ENCODE measurements at regions not wholly inside any gene's neighbourhood (a gene's known extent, or its start where the extent isn't known, plus 50 kb on each side); places are given as distances from the start of the nearest gene placed in this dataset.

DNA sequence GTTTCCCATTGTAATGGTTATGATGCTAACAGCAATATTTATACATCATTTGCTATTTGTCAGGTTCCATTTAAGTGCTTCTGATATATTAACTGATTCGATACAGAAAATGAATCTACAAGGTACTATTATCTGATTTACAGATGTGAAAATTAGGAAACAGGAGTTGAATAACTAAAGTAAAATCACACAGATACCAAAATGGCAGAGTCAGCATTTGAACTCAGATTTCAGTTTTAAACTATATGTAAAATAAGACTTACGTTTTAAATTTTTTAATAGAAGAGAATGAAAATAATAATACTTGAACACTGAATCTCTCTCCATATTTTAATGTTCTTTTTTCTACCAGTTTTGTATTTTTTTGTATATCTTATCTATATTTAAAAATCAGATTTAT is 313.2 kb downstream of the MDFIC start:
- TF ChIP-seq, protein P1, sequence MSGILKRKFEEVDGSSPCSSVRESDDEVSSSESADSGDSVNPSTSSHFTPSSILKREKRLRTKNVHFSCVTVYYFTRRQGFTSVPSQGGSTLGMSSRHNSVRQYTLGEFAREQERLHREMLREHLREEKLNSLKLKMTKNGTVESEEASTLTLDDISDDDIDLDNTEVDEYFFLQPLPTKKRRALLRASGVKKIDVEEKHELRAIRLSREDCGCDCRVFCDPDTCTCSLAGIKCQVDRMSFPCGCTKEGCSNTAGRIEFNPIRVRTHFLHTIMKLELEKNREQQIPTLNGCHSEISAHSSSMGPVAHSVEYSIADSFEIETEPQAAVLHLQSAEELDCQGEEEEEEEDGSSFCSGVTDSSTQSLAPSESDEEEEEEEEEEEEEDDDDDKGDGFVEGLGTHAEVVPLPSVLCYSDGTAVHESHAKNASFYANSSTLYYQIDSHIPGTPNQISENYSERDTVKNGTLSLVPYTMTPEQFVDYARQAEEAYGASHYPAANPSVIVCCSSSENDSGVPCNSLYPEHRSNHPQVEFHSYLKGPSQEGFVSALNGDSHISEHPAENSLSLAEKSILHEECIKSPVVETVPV (CRISPR knock-in tag; IDR thresholded peaks at IDR 0.05), result no peak
- no peak for TF ChIP-seq ISL1 (CRISPR knock-in tag; IDR thresholded peaks at IDR 0.05)
- no peak for TF ChIP-seq ZC3H10 (CRISPR knock-in tag; IDR thresholded peaks at IDR 0.05)
- TF ChIP-seq, protein P2, sequence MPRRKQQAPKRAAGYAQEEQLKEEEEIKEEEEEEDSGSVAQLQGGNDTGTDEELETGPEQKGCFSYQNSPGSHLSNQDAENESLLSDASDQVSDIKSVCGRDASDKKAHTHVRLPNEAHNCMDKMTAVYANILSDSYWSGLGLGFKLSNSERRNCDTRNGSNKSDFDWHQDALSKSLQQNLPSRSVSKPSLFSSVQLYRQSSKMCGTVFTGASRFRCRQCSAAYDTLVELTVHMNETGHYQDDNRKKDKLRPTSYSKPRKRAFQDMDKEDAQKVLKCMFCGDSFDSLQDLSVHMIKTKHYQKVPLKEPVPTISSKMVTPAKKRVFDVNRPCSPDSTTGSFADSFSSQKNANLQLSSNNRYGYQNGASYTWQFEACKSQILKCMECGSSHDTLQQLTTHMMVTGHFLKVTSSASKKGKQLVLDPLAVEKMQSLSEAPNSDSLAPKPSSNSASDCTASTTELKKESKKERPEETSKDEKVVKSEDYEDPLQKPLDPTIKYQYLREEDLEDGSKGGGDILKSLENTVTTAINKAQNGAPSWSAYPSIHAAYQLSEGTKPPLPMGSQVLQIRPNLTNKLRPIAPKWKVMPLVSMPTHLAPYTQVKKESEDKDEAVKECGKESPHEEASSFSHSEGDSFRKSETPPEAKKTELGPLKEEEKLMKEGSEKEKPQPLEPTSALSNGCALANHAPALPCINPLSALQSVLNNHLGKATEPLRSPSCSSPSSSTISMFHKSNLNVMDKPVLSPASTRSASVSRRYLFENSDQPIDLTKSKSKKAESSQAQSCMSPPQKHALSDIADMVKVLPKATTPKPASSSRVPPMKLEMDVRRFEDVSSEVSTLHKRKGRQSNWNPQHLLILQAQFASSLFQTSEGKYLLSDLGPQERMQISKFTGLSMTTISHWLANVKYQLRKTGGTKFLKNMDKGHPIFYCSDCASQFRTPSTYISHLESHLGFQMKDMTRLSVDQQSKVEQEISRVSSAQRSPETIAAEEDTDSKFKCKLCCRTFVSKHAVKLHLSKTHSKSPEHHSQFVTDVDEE (CRISPR knock-in tag; IDR thresholded peaks at IDR 0.05), result no peak
- TF ChIP-seq, protein P3, sequence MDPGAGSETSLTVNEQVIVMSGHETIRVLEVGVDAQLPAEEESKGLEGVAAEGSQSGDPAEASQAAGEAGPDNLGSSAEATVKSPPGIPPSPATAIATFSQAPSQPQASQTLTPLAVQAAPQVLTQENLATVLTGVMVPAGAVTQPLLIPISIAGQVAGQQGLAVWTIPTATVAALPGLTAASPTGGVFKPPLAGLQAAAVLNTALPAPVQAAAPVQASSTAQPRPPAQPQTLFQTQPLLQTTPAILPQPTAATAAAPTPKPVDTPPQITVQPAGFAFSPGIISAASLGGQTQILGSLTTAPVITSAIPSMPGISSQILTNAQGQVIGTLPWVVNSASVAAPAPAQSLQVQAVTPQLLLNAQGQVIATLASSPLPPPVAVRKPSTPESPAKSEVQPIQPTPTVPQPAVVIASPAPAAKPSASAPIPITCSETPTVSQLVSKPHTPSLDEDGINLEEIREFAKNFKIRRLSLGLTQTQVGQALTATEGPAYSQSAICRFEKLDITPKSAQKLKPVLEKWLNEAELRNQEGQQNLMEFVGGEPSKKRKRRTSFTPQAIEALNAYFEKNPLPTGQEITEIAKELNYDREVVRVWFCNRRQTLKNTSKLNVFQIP (CRISPR knock-in tag; IDR thresholded peaks at IDR 0.05; ENCODE audit: borderline replicate concordance, low read depth), result no peak
- no peak for TF ChIP-seq ZNF565 (CRISPR knock-in tag; conservative IDR thresholded peaks at IDR 0.05; ENCODE audit: low read depth)
- no peak for TF ChIP-seq CSDC2 (CRISPR knock-in tag; IDR thresholded peaks at IDR 0.05)
- no peak for TF ChIP-seq ZNF8 (CRISPR knock-in tag; IDR thresholded peaks at IDR 0.05)
- no peak for TF ChIP-seq RARB (CRISPR knock-in tag; IDR thresholded peaks at IDR 0.05)
- no peak for TF ChIP-seq SNAI2 (CRISPR knock-in tag; IDR thresholded peaks at IDR 0.05)
- no peak for TF ChIP-seq OSR1 (CRISPR knock-in tag; IDR thresholded peaks at IDR 0.05)
- no peak for TF ChIP-seq ESRRG (CRISPR knock-in tag; IDR thresholded peaks at IDR 0.05)
- TF ChIP-seq TOX (CRISPR knock-in tag; IDR thresholded peaks at IDR 0.05; ENCODE audit: borderline replicate concordance), result no peak
- ATAC-seq, result no peak

DNA sequence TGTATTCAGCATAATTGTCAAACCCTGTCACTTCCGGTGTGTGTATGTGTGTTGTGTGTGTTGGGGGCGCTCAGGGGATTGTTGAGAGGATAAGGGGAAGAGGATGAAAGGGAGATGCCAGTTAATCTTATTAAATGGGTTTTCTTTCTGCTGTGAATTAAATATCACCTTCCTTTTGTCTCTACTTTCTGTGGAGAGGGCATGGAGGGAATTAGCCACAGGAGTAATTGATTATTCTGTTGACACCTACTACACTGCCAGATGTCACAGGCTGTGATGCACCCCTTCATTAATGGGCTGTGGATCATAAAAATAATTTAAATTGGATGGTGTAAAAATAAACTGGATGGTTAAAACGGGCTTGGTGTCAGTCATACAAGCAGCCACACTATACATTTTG is 311.9 kb downstream of the MDFIC start:
- TF ChIP-seq, protein P1 (CRISPR knock-in tag; IDR thresholded peaks at IDR 0.05), result no peak
- TF ChIP-seq ZFP30 (CRISPR knock-in tag; IDR thresholded peaks at IDR 0.05) (no peak), RARB (CRISPR knock-in tag; IDR thresholded peaks at IDR 0.05) (no peak), GLIS3 (CRISPR knock-in tag; IDR thresholded peaks at IDR 0.05) (no peak), ZC3H10 (CRISPR knock-in tag; IDR thresholded peaks at IDR 0.05) (no peak), TCF4 (CRISPR knock-in tag; IDR thresholded peaks at IDR 0.05; ENCODE audit: borderline replicate concordance) (no peak), ZNF8 (CRISPR knock-in tag; IDR thresholded peaks at IDR 0.05) (no peak), ZNF565 (CRISPR knock-in tag; conservative IDR thresholded peaks at IDR 0.05; ENCODE audit: low read depth) (no peak), ZFP3 (CRISPR knock-in tag; IDR thresholded peaks at IDR 0.05) (no peak), ISL1 (CRISPR knock-in tag; IDR thresholded peaks at IDR 0.05) (no peak), TOX (CRISPR knock-in tag; IDR thresholded peaks at IDR 0.05; ENCODE audit: borderline replicate concordance) (no peak), CSDC2 (CRISPR knock-in tag; IDR thresholded peaks at IDR 0.05) (no peak), ESRRG (CRISPR knock-in tag; IDR thresholded peaks at IDR 0.05) (no peak), SNAI2 (CRISPR knock-in tag; IDR thresholded peaks at IDR 0.05) (no peak), PPARA (CRISPR knock-in tag; IDR thresholded peaks at IDR 0.05; ENCODE audit: borderline replicate concordance) (no peak)
- TF ChIP-seq, protein P2 (CRISPR knock-in tag; IDR thresholded peaks at IDR 0.05), result no peak
- TF ChIP-seq, protein P4, sequence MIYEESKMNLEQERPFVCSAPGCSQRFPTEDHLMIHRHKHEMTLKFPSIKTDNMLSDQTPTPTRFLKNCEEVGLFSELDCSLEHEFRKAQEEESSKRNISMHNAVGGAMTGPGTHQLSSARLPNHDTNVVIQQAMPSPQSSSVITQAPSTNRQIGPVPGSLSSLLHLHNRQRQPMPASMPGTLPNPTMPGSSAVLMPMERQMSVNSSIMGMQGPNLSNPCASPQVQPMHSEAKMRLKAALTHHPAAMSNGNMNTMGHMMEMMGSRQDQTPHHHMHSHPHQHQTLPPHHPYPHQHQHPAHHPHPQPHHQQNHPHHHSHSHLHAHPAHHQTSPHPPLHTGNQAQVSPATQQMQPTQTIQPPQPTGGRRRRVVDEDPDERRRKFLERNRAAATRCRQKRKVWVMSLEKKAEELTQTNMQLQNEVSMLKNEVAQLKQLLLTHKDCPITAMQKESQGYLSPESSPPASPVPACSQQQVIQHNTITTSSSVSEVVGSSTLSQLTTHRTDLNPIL (CRISPR knock-in tag; IDR thresholded peaks at IDR 0.05; ENCODE audit: low read depth), result no peak
- TF ChIP-seq, protein P5, sequence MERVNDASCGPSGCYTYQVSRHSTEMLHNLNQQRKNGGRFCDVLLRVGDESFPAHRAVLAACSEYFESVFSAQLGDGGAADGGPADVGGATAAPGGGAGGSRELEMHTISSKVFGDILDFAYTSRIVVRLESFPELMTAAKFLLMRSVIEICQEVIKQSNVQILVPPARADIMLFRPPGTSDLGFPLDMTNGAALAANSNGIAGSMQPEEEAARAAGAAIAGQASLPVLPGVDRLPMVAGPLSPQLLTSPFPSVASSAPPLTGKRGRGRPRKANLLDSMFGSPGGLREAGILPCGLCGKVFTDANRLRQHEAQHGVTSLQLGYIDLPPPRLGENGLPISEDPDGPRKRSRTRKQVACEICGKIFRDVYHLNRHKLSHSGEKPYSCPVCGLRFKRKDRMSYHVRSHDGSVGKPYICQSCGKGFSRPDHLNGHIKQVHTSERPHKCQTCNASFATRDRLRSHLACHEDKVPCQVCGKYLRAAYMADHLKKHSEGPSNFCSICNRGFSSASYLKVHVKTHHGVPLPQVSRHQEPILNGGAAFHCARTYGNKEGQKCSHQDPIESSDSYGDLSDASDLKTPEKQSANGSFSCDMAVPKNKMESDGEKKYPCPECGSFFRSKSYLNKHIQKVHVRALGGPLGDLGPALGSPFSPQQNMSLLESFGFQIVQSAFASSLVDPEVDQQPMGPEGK (CRISPR knock-in tag; IDR thresholded peaks at IDR 0.05; ENCODE audit: borderline replicate concordance), result no peak
- TF ChIP-seq, protein P3 (CRISPR knock-in tag; IDR thresholded peaks at IDR 0.05; ENCODE audit: borderline replicate concordance, low read depth), result no peak
- ATAC-seq, result no peak

All from SK-N-SH treated with all-trans-retinoic acid at 6 μM for 48 hours (cell line).